HFFc6 (cell line): ENCODE measurements at regions not wholly inside any gene's neighbourhood (a gene's known extent, or its start where the extent isn't known, plus 50 kb on each side); places are given as distances from the start of the nearest gene placed in this dataset.

Experiments used
- DNase-seq: peaks from one replicate; pipeline ENCODE4 v3.0.0-alpha.2; 2018
- H3K27ac Mint-ChIP-seq: 2 replicates; pipeline ENCODE4 v1.8.0; 2020; ENCODE audit warnings: mild to moderate bottlenecking, mixed read lengths
- H3K27me3 Mint-ChIP-seq: 2 replicates; pipeline ENCODE4 v1.8.0; 2021; ENCODE audit warnings: mild to moderate bottlenecking, moderate library complexity, mixed read lengths; ENCODE audit not compliant: insufficient read depth
- H3K36me3 Mint-ChIP-seq: 2 replicates; pipeline ENCODE4 v1.8.0; 2021; ENCODE audit warnings: low read depth, mixed read lengths
- H3K4me1 Mint-ChIP-seq: 2 replicates; pipeline ENCODE4 v1.8.0; 2020; ENCODE audit warnings: low read depth, mixed read lengths
- H3K4me3 Mint-ChIP-seq: 2 replicates; pipeline ENCODE4 v1.8.0; 2020; ENCODE audit warnings: mild to moderate bottlenecking, moderate library complexity, mixed read lengths
- H3K9me3 Mint-ChIP-seq: 2 replicates; pipeline ENCODE4 v1.8.0; 2020; ENCODE audit warnings: mild to moderate bottlenecking, mixed read lengths
- TF ChIP-seq, protein P1 (sequence below): fragments of 200-600 bp; sonication (generic); IDR thresholded peaks from 2 replicates; pipeline ENCODE4 v1.5.0; 2021; ENCODE audit warnings: antibody characterized with exemption, mild to moderate bottlenecking

DNA sequence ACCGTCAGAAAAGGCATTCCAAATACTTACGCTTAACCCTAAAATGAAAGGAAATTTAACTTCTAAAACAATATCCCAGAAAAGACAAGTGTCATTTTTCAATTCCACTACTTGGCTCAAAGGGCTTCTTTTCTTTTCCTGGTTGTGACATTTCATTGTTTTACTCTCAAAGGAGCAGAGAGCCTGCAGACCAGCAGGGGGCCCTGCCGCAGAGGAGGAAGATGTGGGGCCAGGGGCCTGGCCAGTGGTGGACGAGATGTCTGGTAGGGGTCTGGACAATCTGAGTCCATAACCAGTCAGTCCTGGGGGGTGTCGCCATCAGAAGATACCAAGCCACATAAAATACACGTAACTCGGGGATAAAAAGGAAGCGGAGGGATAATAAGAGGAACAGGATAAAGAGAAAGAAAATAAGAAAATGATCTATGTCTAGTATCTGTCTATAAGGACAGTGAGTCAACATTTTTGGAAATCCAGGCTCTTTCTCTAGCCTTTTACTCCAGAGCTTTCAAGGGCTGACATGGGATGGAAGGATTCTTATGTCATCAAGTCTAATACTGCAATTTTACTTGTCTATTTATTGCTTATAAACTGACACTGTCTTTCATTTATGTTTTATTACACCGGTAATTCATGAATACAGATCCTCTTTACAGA is 54.2 kb upstream of the ARHGEF3 start:
- Mint-ChIP-seq H3K4me3 (no peak overlapping the region; the same call in 1 of the 2 replicates), H3K27ac (no peak overlapping the region; the same call in 1 of the 2 replicates), H3K9me3 (no peaks in the 10 kb centered on the region), H3K36me3 (no peaks in the 10 kb centered on the region; the same call in 1 of the 2 replicates), H3K27me3 (peaks cover 2% of the 10 kb centered on the region), H3K4me1 (peaks cover 59% of the 10 kb centered on the region)
- DNase-seq, result no peak
- TF ChIP-seq, protein P1, sequence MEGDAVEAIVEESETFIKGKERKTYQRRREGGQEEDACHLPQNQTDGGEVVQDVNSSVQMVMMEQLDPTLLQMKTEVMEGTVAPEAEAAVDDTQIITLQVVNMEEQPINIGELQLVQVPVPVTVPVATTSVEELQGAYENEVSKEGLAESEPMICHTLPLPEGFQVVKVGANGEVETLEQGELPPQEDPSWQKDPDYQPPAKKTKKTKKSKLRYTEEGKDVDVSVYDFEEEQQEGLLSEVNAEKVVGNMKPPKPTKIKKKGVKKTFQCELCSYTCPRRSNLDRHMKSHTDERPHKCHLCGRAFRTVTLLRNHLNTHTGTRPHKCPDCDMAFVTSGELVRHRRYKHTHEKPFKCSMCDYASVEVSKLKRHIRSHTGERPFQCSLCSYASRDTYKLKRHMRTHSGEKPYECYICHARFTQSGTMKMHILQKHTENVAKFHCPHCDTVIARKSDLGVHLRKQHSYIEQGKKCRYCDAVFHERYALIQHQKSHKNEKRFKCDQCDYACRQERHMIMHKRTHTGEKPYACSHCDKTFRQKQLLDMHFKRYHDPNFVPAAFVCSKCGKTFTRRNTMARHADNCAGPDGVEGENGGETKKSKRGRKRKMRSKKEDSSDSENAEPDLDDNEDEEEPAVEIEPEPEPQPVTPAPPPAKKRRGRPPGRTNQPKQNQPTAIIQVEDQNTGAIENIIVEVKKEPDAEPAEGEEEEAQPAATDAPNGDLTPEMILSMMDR, result peak; percentile 75

DNA sequence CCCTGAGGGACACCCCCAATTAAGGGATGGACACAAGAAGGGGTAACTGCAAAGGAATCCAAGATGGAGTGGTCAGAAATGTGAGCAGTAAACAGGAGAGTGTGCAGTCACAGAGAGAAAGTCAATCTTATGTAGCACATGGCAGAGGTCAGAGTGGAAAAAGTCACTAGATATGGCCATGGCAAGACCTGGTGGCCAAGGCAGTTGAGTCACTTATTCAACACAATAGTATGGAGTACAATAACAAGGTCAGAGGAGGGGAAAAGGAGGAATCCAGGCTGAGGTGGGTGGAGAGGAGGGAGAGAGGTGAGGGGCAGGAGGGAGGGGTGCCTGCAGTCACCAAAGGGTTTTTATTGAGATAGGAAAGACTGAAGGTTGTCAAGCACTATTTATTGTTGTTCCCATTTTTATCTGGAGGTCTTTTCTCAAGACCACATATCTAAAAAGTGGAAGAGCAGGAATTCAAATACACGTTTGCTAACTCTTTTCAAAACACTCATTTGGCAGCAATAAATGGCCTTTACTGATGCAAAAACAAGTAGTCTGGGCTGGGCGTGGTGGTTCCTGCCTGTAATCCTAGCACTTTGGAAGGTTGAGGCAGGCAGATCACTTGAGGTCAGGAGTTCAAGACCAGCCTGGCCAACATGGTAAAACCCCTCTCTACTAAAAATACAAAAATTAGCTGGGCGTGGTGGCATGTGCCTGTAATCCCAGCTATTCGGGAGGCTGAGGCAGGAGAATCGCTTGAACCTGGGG is 53.3 kb upstream of the ARHGEF3 start:
- Mint-ChIP-seq H3K4me1 (peaks cover 61% of the 10 kb centered on the region), H3K27ac (no peak overlapping the region), H3K36me3 (no peaks in the 10 kb centered on the region; the same call in 1 of the 2 replicates), H3K4me3 (no peak overlapping the region), H3K27me3 (peaks cover 2% of the 10 kb centered on the region; the same call in 1 of the 2 replicates), H3K9me3 (no peaks in the 10 kb centered on the region)
- no peak for DNase-seq
- TF ChIP-seq, protein P1, result no peak

DNA sequence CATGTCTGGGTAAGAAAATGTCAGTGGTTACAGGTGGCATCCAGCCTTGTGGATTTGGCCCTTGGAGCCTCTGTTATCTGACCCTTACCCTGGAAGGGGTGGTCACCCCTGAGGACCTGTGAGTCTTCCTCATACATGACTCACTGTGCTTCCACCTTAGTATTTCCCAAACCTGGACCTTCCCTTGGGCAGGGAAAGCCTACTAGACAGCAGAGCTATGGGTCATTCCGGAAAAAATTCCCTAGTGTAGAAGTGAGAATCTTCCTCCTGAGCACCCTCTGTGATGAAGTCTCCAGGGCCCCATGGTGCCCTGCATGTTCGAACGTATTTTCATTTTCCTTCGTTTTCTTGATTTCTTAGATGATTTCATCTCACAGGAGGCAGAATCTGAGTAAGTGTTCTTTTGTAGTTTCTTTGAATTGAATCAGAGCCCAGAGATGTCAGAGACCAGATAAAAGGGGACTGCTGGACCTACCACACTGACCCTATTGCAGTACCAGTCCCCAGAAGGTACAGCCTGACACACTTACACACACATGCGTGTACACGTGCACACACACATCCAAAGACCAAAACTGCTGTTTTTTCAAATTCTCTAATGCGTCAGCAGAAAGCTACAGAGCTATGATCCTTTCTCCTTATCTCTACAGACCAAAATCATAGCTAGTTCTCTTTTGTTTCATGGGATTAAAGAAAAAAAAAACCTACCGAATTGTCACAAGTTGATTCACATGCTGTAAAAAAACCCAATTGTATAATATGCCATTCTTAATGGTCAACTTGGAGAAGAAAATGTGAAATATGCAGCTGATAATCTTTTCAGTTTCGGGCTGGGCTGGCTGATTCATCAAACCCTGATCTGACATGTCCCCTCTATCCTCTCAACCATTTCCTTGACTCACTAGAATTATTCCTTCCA is 50.5 kb upstream of the ARHGEF3 start:
- Mint-ChIP-seq H3K4me3 (peak overlapping the region; percentile 63), H3K27ac (peak overlapping the region; percentile 84), H3K36me3 (no peaks in the 10 kb centered on the region; the same call in 1 of the 2 replicates), H3K27me3 (no peaks in the 10 kb centered on the region), H3K9me3 (no peaks in the 10 kb centered on the region), H3K4me1 (peaks cover 67% of the 10 kb centered on the region)
- TF ChIP-seq, protein P1, result no peak
- peak; percentile 69 for DNase-seq
